Mucosa of rectum (tissue), 2 donors: ENCODE measurements at regions not wholly inside any gene's neighbourhood (a gene's known extent, or its start where the extent isn't known, plus 50 kb on each side); places are given as distances from the start of the nearest gene placed in this dataset.
"Not testable (repeated sequence)": the region's sequence is repeated elsewhere in the genome, so short reads cannot be mapped to it uniquely, and the experiment has no call there.

Experiments used
- H3K27ac ChIP-seq, 2 donors: one replicate each; pipeline ENCODE4 v1.7.0; 2013; ENCODE audit warnings: inconsistent platforms in 2 of 2, low read depth in 2 of 2, low read length in 2 of 2
- H3K27me3 ChIP-seq, 2 donors: one replicate each; pipeline ENCODE4 v1.7.0; 2013; ENCODE audit warnings: low read length in 2 of 2; ENCODE audit not compliant: control insufficient read depth in 2 of 2, insufficient read depth in 2 of 2
- H3K36me3 ChIP-seq, 2 donors: one replicate each; pipeline ENCODE4 v1.7.0; 2013; ENCODE audit warnings: low read length in 2 of 2; ENCODE audit not compliant: control insufficient read depth in 2 of 2, insufficient read depth in 2 of 2
- H3K4me1 ChIP-seq, 2 donors: one replicate each; pipeline ENCODE4 v1.7.0; 2013; ENCODE audit warnings: low read length in 2 of 2, mild to moderate bottlenecking in 1 of 2; ENCODE audit not compliant: control insufficient read depth in 2 of 2, insufficient read depth in 2 of 2
- H3K4me3 ChIP-seq, 2 donors: one replicate each; pipeline ENCODE4 v1.7.0; 2013; ENCODE audit warnings: low read length in 2 of 2
- H3K9ac ChIP-seq, 2 donors: one replicate each; pipeline ENCODE4 v1.7.0; 2013; ENCODE audit warnings: low read length in 2 of 2, low read depth in 1 of 2, mild to moderate bottlenecking in 1 of 2
- H3K9me3 ChIP-seq, 2 donors: one replicate each; pipeline ENCODE4 v1.7.0; 2013; ENCODE audit warnings: low read length in 2 of 2; ENCODE audit not compliant: control insufficient read depth in 2 of 2
- donor health status: healthy.
- donor health status: Normal muscosa, but diverticular disease.

DNA sequence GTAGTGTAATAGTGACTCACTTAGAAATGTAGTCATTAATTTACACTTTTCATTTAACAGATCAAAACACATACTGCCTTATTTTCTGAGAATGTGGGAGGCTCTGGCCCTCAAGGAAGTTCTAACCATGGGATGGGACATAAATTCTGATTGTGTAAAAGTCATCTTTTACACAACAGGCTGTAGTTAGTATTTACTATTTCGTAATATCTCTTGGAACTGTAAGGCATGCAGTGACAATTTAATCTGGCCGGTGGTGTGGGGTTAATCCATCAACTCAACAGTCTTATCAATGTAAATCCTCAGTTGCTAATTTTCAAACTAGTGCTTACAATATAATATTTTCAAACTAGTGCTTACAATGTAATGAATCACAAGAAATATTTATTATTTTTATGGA lies 1599.2 kb downstream of the EFNB2 start:
- no peak overlapping the region for H3K9ac ChIP-seq
- no peak overlapping the region for H3K27ac ChIP-seq
- no peaks in the 10 kb centered on the region for H3K9me3 ChIP-seq
- no peaks in the 10 kb centered on the region for H3K27me3 ChIP-seq
- no peaks in the 10 kb centered on the region for H3K36me3 ChIP-seq
- H3K4me1 ChIP-seq: no peaks in the 10 kb centered on the region
- no peak overlapping the region for H3K4me3 ChIP-seq

GRCh38 chr13:104920513-104920912 lies 1614.9 kb downstream of the EFNB2 start:
- H3K27me3 ChIP-seq, H3K27ac ChIP-seq, H3K9ac ChIP-seq, H3K36me3 ChIP-seq, H3K4me1 ChIP-seq, H3K9me3 ChIP-seq, H3K4me3 ChIP-seq: not testable (repeated sequence)

GRCh38 chr13:104920091-104920490 lies 1615.4 kb downstream of the EFNB2 start:
- H3K9me3 ChIP-seq: no peaks in the 10 kb centered on the region
- H3K9ac ChIP-seq: no peak overlapping the region

DNA sequence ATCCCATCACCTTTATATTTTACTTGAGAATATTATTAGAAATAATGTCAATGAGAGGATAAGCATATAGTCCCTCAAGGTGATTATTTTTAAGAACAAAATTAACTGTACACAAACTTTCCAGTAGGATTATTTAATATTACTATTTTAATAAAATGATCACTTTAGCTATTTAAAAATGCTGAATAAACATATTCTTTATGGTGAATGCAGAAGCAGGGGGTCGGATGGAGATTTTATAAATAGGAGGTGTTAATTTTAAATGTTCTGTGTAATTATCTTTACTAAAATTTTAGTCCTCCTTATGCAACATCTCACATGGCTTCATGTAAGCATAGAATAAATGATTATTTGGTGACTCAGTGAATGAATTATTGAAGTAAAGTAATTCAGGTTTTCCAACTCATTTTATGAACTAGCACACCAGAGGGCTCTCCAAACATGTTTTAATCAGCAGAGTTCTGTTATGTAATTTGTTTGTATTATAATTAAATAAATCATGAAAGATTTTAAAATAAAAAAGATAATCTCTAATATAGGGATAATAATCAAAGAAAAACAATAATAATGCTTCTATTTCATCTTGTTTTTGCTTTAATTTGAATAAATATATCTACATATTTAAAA lies 1635.2 kb downstream of the EFNB2 start:
- H3K4me1 ChIP-seq: no peaks in the 10 kb centered on the region

More at GRCh38 chr13:104920091-104920490, 1615.4 kb downstream of the EFNB2 start:
- Histone ChIP-seq H3K27ac (no peak overlapping the region), H3K27me3 (no peaks in the 10 kb centered on the region), H3K4me1 (no peaks in the 10 kb centered on the region), H3K4me3 (no peak overlapping the region), H3K36me3 (no peaks in the 10 kb centered on the region)

DNA sequence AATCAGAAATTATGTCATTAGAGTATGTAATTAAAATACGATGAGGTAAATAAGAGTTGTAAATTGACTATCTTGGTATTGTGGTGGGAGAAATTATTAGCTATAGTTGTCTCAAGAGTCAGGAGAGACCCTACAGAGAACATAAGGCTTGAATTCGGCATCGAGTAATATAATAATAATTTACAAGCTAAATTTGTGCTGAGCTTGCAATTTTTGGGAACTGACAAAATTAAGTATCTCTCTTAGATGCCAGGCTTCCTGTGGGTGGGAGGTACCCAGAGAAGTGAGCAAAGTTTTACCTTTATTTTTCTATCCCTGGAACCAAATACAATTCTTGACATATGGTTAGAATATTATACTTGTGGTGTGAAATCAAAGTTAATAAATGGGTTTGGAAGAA lies 1637.0 kb downstream of the EFNB2 start:
- Histone ChIP-seq H3K4me3 (no peak overlapping the region), H3K9ac (no peak overlapping the region), H3K27ac (no peak overlapping the region), H3K9me3 (no peaks in the 10 kb centered on the region), H3K4me1 (no peaks in the 10 kb centered on the region), H3K36me3 (no peaks in the 10 kb centered on the region), H3K27me3 (no peaks in the 10 kb centered on the region)

More for the DNA sequence above, 1635.2 kb downstream of the EFNB2 start:
- no peak overlapping the region for H3K4me3 ChIP-seq
- H3K27ac ChIP-seq: no peak overlapping the region
- no peaks in the 10 kb centered on the region for H3K27me3 ChIP-seq
- H3K36me3 ChIP-seq: no peaks in the 10 kb centered on the region
- no peaks in the 10 kb centered on the region for H3K9me3 ChIP-seq
- no peak overlapping the region for H3K9ac ChIP-seq

GRCh38 chr13:104895521-104895920 lies 1639.9 kb downstream of the EFNB2 start:
- Histone ChIP-seq H3K4me1 (no peaks in the 10 kb centered on the region), H3K9me3 (no peaks in the 10 kb centered on the region), H3K27me3 (no peaks in the 10 kb centered on the region), H3K9ac (no peak overlapping the region), H3K4me3 (no peak overlapping the region), H3K27ac (no peak overlapping the region), H3K36me3 (no peaks in the 10 kb centered on the region)

DNA sequence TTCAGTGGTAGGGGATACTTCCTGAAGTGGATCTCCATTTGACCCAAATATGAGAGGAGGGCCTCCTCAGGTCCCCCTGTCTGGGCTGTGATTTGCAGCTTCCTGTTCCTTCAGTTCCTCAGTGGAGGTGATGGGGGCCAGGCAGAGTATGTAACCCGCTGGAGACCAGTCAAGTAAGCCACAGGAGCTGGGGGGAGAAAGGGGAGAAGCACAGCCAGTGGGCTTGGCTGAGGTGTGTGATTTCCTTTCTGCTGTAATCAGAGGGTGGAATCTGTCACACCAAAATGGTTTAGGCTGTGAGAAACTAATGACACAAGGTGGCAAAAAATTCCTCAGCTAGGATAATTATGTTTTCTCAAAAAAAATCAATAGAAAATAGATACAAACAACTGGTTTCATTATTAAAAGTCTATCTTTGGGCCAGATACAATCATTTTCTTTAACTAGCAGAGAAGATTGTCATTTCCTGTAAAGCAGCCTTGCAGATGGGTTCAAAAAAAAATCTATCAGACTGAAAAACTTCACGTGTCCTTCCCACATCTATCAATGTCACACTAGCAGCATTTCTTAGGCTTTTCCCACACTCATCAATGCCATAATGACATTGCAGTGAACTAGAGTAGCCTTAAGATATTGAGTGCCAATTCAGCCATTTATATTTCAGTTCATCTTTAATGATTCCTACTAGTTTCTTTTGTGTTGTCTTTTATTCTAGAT lies 1660.3 kb downstream of the EFNB2 start:
- Histone ChIP-seq H3K27ac (no peak overlapping the region), H3K27me3 (no peaks in the 10 kb centered on the region), H3K4me3 (no peak overlapping the region), H3K4me1 (no peaks in the 10 kb centered on the region), H3K9ac (no peak overlapping the region), H3K36me3 (no peaks in the 10 kb centered on the region), H3K9me3 (no peaks in the 10 kb centered on the region)

DNA sequence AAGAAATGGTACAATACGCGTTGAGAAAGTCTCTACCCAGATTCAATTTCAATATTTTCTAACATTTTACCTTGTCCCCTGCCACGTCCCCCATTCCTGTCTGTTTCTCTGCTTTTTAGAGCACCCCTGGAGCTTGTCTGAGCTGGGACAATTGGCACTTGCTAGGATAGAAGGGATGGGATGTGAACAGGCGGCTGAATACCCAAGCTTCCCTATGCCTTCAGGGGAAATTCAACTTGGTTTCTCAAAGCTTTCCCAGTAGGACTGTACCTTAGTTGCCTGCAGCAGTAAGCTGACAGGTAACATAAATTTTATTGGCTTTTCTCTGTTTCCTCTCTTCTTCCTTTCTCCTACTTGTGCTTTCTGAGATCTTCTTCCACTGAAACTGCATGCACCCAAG lies 1663.3 kb downstream of the EFNB2 start:
- H3K36me3 ChIP-seq: no peaks in the 10 kb centered on the region
- H3K9me3 ChIP-seq: no peaks in the 10 kb centered on the region
- no peaks in the 10 kb centered on the region for H3K27me3 ChIP-seq
- H3K27ac ChIP-seq: no peak overlapping the region
- H3K4me3 ChIP-seq: no peak overlapping the region
- no peak overlapping the region for H3K9ac ChIP-seq
- no peaks in the 10 kb centered on the region for H3K4me1 ChIP-seq

DNA sequence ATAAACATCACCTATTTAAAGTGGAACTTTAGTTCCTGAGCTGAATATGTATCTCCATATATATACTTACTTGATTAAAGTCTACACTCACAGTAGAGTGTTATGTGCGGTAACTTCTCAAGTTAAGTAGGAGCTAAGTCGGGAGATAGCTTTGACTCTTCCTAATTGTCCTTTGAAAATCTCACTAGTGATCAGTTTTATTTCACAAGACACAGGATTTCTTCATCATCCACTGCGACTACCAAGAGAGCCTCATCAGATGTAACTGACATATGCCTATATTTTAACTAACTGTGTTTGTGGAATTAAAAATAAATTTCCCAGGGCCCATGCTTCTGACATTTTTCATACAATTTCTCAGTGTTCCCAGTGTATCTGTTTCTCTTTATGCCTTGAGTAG lies 1664.0 kb downstream of the EFNB2 start:
- H3K4me3 ChIP-seq: no peak overlapping the region
- H3K36me3 ChIP-seq: no peaks in the 10 kb centered on the region
- no peak overlapping the region for H3K27ac ChIP-seq
- H3K9me3 ChIP-seq: no peaks in the 10 kb centered on the region
- no peak overlapping the region for H3K9ac ChIP-seq
- H3K27me3 ChIP-seq: no peaks in the 10 kb centered on the region
- no peaks in the 10 kb centered on the region for H3K4me1 ChIP-seq

DNA sequence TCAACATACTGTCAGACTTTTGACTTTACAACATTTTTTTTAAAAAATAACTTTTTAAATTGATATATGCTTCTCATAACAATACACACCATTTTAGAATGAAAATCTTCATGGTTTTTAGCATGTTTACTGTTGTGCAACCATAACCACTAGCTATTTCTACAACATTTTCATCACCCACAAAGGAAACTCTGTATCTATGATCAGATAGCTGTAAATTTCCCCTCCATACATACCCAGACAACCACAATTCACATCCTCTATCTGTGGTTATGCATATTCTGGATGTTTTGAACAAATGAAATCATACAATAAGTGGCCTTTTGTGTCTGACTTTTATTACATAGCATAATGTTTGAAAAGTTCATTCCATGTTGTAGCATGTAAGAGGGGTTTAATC lies 1666.0 kb downstream of the EFNB2 start:
- H3K27ac ChIP-seq: no peak overlapping the region
- H3K9me3 ChIP-seq: no peaks in the 10 kb centered on the region
- H3K36me3 ChIP-seq: no peaks in the 10 kb centered on the region
- H3K4me3 ChIP-seq: no peak overlapping the region
- no peak overlapping the region for H3K9ac ChIP-seq
- H3K4me1 ChIP-seq: no peaks in the 10 kb centered on the region
- H3K27me3 ChIP-seq: no peaks in the 10 kb centered on the region
